ENCODE measurements at regions not wholly inside any gene's neighbourhood (a gene's known extent, or its start where the extent isn't known, plus 50 kb on each side); places are given as distances from the start of the nearest gene placed in this dataset.

DNA sequence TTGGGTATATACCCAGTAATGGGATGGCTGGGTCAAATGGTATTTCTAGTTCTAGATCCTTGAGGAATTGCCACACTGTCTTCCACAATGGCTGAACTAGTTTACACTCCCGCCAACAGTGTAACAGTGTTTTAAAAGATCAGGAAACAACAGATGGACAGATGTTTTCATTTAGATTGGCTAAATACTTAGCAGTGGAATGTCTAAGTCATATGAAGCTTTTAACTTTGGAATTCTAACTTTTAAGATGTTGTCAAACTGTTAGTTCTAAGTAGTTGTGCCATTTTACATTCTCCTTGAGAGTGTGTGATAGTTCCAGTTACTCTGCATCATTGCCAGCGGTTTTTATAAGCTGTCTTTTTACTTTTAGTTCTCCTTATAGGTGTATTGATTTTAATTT lies 688.8 kb downstream of the SEMA5A start:
- no peak overlapping the region for H3K27ac ChIP-seq
- TF ChIP-seq, protein P1, sequence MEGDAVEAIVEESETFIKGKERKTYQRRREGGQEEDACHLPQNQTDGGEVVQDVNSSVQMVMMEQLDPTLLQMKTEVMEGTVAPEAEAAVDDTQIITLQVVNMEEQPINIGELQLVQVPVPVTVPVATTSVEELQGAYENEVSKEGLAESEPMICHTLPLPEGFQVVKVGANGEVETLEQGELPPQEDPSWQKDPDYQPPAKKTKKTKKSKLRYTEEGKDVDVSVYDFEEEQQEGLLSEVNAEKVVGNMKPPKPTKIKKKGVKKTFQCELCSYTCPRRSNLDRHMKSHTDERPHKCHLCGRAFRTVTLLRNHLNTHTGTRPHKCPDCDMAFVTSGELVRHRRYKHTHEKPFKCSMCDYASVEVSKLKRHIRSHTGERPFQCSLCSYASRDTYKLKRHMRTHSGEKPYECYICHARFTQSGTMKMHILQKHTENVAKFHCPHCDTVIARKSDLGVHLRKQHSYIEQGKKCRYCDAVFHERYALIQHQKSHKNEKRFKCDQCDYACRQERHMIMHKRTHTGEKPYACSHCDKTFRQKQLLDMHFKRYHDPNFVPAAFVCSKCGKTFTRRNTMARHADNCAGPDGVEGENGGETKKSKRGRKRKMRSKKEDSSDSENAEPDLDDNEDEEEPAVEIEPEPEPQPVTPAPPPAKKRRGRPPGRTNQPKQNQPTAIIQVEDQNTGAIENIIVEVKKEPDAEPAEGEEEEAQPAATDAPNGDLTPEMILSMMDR (conservative IDR thresholded peaks at IDR 0.05): no peak
- TF ChIP-seq ZFX (IDR thresholded peaks at IDR 0.05): no peak

- H3K27ac ChIP-seq: no peak overlapping the region
- TF ChIP-seq ZFX (IDR thresholded peaks at IDR 0.05): no peak
- TF ChIP-seq, protein P1 (conservative IDR thresholded peaks at IDR 0.05): no peak
Observed at GRCh38 chr5:8861764-8862163, 684.1 kb downstream of the SEMA5A start.

- no peak overlapping the region for H3K27ac ChIP-seq
- TF ChIP-seq, protein P1 (conservative IDR thresholded peaks at IDR 0.05): peak; percentile 73
- TF ChIP-seq ZFX (IDR thresholded peaks at IDR 0.05): no peak
Observed at GRCh38 chr5:8864053-8864452, 681.8 kb downstream of the SEMA5A start.

GRCh38 chr5:8865266-8865665 lies 680.6 kb downstream of the SEMA5A start:
- H3K27ac ChIP-seq: no peak overlapping the region
- TF ChIP-seq ZFX (IDR thresholded peaks at IDR 0.05): no peak
- TF ChIP-seq, protein P1 (conservative IDR thresholded peaks at IDR 0.05): no peak

GRCh38 chr5:8865686-8866374 lies 680.0 kb downstream of the SEMA5A start:
- no peak overlapping the region for H3K27ac ChIP-seq
- TF ChIP-seq ZFX (IDR thresholded peaks at IDR 0.05): no peak
- TF ChIP-seq, protein P1 (conservative IDR thresholded peaks at IDR 0.05): no peak

DNA sequence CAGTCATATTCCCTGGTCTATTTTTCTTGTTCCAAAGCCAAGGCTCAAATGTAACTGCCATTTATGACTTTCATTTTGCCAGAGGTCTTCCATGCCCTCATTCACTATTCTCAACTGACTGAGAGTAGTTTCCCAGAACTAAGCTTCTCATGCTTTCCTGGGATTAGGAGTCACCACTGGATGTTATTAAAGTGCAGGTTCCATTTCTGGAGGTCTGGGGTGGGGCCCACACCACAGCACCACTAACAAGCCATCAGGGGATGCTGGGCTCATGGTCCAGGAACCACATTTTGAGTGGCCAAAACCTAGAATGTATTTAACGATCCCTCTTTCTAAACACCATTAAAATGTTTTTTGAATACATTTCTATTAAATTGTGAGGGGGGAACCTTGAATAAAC lies 677.6 kb downstream of the SEMA5A start:
- no peak overlapping the region for H3K27ac ChIP-seq
- TF ChIP-seq, protein P1 (conservative IDR thresholded peaks at IDR 0.05): no peak
- TF ChIP-seq ZFX (IDR thresholded peaks at IDR 0.05): no peak

DNA sequence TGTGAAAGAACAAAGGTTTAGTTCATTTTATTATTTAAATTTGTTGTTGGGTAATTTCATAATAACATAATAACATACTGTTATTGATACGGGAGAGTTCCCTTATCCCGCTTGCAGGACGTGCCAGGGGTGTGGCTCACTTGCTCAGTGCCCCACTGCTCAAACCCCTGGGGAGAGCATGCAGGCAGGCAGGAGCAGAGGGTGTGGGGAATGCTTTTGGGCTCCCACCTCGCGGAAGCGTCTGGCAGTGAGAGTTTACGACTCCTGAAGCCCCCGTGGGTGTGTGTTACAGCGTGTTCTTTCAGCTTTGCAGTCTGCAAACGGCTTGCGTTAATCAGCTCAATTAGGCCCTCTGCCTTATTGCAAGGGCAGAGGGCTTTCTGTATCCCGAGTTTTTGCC lies 675.9 kb downstream of the SEMA5A start:
- no peak overlapping the region for H3K27ac ChIP-seq
- no peak for TF ChIP-seq ZFX (IDR thresholded peaks at IDR 0.05)
- TF ChIP-seq, protein P1 (conservative IDR thresholded peaks at IDR 0.05): no peak

Measured in C4-2B (cell line).